ENCODE measurements at regions not wholly inside any gene's neighbourhood (a gene's known extent, or its start where the extent isn't known, plus 50 kb on each side); places are given as distances from the start of the nearest gene placed in this dataset.
A peak's percentile ranks its signal among the peaks of the same experiment; 100 is the strongest.
"Not testable (repeated sequence)": the region's sequence is repeated elsewhere in the genome, so short reads cannot be mapped to it uniquely, and the experiment has no call there.

DNA sequence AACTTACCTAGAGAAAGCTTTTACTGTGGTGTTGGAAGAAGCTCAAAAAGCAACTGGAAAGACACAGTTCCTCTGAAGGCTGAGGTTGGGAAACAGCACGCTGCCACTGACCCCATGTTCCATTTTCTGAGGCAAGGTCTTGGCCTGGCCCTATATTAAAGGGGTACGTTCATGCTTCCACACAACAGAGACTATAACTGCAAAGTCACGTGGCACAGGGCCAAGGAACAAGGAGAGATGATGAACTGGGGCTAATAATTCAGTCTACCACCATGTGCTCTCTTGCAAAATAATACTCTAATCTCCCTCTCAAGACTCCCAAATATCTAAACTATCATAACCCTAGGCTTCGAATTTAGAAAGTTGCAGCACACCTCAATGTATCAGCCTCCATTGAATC is 381.6 kb downstream of the DSEL start:
- no peak for DNase-seq
- ATAC-seq = no peak

DNA sequence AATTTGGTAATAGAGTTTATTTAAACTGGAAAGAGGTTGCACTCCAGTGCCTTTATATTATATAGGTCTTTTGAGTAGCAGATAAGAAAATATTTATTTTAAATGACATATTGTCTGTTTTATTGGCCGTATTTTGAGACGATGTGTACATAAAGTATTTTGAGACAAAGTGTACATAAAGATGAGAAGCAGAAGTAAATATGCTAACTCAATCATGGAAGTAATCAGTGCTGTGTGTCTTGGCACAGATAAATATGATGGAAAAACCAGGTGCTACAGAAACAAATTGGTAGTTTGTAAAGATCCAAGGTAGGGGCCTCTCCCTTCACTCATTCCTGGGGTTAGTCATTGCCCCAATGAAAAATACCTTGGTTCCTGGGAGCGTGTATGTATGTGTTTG is 382.9 kb downstream of the DSEL start:
- DNase-seq = no peak
- no peak for ATAC-seq

DNA sequence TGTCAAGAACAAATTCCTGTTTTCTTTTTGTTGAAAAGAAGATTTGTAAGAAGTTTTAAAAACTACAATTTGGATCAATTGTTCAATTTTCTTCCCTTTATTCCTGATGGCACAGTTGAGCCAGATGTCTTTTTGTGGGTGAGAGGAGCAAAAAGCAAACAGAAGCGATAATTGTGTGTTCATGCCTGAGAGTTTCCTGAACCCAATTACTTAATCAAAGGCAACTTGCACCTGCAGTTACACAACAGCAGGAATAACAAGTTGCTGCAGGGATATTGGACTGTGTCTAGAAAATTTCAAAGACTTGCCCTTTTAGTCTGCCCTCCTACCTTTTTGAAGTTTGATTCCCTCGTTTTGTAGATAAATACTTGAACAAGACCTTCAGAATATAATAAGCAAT is 383.6 kb downstream of the DSEL start:
- no peak for ATAC-seq
- DNase-seq = no peak

DNA sequence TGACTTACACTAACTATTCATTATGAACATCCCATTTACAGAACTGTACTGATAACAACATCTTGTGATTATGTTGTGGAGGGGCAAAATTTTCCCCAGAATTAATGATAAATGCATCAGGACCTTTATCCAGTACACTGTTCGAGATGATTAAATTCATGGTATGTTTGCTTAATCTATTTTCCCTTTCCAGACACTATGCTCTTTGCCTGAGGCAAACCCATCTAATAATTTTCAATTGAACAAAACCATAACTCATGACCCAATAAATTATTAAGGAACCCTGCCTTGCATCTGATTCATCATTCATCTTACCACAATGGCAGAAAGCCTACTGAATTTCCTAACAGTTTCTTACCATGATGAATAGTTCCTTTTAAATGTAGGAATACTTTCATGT is 385.0 kb downstream of the DSEL start:
- DNase-seq (no peak), ATAC-seq (no peak)

DNA sequence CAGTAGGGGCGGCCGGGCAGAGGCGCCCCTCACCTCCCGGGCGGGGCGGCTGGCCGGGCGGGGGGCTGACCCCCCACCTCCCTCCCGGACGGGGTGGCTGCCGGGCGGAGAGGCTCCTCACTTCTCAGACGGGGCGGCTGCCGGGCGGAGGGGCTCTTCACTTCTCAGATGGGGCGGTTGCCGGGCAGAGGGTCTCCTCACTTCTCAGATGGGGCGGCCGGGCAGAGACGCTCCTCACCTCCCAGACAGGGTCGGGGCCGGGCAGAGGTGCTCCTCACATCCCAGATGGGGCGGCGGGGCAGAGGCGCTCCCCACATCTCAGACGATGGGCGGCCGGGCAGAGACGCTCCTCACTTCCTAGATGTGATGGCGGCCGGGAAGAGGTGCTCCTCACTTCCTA is 389.8 kb downstream of the DSEL start:
- DNase-seq = not testable (repeated sequence)

DNA sequence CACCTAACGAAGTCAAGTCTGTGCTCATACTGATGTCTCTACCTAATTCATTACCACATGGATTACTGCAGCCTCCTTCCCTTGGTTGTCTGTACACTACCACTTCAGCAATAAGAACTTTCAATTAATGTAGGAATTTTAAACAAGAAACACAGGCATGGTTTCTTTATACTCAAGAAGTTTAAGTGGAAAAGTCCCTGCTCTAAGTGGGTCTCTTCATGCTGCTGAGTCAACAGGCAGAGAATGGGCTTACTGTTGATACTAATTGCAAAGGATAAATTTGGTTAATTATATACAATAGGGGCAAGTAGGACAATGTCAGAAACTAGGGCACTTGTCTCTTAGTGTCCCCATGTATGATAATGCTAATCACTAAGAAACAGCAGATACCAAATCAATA is 392.6 kb downstream of the DSEL start:
- ATAC-seq (no peak), DNase-seq (no peak)

More for the DNA sequence above, 389.8 kb downstream of the DSEL start:
- not testable (repeated sequence) for ATAC-seq

DNA sequence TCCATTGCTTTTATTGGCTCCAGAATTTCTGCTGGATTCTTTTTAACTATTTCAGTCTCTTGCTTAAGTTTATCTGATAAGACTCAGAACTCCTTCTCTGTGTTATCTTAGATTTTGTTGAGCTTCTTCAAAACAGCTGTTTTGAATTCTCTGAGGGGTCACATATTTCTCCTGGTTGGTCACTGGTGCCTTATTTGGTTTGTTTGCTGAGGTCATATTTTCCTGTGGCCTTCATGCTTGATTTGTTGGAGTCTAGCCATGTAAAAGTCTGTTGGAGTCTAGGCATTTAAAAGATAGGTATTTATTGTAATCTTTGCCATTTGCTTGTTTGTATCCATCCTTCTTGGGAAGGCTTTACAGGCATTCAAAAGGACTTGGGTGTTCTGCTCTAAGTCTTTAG is 398.7 kb downstream of the DSEL start:
- DNase-seq = no peak
- no peak for ATAC-seq

DNA sequence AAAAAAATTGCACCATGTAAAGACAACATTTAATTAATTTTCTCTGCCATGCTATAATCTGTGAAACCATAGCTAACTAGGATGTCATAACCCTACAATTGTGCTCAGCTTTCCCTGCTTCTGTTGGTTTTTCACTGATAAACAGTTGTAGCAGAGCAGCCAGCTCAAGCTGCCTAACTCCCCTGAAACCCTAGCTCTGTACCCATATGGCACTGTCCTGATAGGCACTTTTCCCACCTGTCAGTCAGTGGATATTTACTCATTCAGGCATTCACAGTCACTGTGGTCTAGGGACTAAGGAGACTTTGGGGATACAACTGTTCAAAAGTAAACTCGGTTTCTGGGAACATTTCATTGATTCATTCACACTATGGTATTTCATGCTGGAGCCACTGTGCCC is 407.0 kb downstream of the DSEL start:
- DNase-seq (no peak), ATAC-seq (no peak)

DNA sequence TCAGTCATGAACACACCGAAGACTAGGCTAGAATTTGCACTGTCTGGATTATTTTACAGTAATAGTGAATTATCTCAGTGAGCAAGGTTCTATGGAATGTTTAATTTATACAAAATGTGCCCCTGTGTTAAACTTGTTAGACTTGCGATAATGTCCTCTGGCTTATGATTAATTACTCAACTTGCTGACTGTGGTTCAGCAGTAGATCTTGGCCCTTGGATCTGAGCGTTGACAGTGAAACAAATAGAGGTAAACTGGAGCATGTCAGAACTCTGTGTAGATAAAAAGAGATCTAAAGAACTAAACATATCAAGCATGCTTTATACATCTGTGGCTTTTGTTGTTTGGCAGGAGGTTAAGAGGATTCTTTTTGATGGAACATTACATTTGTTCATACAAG is 407.6 kb downstream of the DSEL start:
- ATAC-seq = no peak
- no peak for DNase-seq

DNA sequence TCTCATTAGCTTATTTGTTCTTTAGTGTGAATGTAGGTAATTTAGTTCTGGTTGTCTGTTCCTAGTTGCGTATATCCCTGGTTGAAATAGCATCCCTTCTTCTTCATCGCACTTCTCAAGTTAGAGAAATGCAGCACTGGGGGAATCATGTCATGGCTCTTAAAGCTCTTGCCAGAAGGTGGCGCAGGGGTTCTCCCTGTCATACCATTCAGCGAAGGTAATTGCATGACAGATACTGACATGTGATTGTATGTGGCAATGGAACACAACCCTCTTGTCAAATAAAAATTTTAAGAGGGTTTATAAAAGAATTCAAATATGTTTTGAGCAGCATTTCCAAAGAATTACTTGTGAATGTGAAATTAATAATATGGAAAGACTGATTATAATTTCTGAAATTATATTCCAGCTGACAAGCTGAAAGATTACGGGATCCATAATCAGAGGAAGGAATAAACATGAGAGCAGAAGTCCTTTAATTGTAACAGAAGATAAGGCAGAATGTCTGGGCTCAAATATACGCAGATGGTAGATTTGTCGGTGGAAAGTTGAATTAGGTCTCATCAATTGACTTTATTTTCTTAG is 411.7 kb downstream of the DSEL start:
- ATAC-seq (peak; percentile 59), DNase-seq (peak; percentile 54)

DNA sequence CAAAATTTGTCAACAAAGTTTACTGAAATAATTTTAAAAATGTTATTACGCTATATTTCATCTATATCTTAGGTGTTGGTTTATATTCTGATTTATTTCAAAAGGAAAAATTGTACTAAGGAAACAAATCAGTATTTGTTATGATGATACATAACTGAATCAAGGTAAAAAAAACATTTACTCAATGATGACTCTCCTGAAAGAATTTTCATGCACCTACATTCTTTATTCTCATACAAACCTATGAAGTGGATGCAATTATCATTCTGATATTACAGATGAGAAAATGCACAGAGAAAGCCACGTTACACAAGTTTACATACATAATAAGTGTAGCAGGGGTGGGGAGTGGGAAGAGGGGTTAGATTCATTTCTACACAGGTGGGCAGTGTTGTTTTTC is 422.4 kb downstream of the DSEL start:
- ATAC-seq = no peak
- no peak for DNase-seq

DNA sequence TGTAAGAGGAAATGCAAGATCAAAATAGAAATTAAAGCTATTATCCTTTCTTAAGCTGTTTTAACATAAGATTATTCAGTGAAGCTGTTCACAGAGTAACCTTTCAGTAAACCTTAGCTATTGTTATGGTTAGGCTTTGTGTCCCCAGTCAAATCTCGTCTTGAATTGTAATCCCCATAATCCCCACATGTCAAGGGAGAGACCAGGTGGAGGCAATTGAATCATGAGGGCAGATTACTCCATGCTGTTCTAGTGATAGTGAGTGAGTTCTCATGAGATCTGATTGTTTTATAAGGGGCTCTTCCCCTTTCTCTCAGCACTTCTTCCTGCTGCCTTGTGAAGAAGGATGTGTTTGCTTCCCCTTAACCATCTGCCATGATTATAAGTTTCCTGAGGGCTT is 424.4 kb downstream of the DSEL start:
- ATAC-seq (no peak), DNase-seq (no peak)

DNA sequence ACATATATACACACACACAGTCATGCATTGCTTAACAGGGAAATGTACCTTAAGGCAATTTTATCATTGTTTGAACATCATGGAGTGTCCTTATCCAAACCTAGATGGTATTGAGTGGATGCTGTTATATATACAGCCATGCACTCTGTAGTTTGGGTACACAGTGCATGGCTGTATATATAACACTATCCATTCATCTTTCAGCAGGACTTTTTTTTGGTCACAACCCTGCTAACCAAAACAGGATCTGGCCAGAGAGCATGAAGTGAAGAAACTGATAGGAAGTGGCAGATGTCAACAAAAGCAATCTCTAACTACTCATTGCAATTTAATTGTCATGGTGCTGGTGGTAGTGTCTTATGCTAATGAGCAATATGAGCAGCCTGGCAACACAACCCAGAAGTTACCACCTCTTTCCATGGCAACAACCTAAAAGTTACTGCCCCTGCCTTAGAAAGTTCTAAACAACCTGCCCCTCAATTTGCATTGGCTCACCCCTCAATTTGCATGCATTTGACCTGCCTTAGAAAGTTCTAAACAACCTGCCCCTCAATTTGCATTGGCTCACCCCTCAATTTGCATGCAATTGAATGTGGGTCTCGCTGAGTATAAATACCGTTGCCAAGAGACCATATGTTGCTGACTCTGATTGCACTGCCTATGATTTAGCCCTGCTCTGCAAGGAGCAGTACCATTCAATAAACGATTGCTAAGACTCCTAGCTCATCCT is 434.9 kb downstream of the DSEL start:
- no peak for ATAC-seq

DNA sequence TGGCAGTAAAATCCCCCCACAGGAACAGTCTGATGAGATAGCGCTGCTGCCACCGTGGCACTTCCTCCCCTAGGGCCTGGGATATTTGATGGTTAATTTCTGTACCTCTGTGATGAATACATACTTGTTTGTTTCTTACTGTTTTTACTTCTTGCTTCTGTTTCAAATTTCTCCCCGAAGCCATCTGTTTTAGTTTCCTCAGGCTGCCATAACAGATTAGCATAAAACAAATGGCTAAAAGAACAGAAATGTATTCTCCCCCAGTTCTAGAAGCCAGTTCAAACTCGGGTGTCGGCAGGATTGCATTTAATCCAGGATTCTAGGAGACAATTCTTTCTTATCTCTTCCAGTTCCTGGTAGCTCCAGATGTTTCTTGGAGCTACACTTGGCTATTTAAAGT is 435.9 kb downstream of the DSEL start:
- ATAC-seq (no peak), DNase-seq (no peak)

More for the DNA sequence above, 434.9 kb downstream of the DSEL start:
- DNase-seq = no peak

DNA sequence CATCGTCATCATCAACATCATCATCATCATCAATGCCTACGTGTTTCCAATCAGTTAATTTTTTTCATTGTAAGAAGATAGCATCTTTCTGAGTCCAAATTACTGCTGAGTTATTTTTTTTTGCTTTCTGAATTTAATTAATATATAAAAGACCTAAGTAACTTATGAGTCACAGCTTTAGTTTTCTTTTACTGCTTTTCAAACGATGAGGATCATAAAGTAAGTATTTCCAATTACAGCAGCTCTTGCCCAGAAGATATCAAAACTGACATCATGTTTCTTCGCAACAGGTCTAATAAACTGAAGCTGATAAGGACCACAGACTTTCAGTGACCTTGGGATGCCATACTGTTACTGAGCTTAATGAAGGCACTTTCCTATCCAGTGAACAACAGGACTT is 442.2 kb downstream of the DSEL start:
- no peak for DNase-seq
- ATAC-seq = no peak

DNA sequence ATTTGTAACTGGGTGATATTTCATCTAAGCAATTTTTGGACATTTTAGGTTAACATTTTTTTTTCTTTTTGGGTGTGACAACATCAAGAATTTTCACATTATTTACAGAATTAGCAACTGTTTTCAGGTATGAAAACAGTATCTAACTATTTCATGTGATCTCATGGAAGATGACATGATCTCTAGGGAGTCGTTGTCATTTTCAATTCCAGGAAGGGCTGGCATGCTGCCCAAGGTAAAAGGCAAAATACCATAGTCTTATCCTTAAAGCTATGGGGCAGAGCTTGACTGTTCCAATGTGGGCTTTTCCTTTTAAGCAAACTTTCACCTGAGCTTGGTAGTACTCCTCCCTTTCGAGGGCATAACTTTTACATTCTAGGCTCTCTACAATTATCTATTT is 443.7 kb downstream of the DSEL start:
- ATAC-seq (no peak), DNase-seq (no peak)

DNA sequence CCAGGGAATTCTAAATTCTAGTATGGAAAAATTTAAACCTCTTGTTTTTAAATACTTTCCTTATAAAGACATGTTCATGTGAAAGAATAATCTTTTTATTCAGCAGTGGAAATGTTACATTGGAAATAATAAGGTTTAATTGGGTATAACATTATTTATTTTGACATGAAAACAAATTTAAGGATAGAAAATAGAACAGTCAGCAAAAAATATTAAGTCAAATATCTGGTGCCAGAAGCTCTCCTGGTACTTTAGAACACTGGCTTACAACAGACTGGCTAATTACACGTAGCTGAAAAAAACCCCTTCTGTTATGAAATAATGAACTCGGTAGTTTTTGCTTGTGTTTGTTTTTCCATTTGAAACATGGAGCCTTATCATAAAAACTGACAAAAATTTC is 447.9 kb downstream of the DSEL start:
- ATAC-seq (no peak), DNase-seq (no peak)

DNA sequence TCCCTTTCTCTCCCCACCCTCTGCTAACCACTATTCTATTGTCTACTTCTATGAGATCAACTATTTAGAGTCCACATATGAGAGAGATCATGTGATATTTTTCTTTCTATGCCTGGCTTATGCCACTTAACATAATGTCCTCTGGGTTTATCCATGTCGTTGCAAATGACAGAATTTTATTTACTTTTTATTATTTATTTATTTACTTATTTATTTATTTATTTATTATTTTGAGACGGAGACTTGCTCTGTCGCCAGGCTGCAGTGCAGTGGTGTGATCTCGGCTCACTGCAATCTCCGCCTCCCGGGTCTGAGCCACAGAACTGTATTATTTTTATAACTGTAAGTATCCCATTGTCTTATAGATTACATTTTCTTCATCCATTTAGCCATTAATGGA is 443.4 kb upstream of the CDH19 start:
- DNase-seq (no peak), ATAC-seq (no peak)

DNA sequence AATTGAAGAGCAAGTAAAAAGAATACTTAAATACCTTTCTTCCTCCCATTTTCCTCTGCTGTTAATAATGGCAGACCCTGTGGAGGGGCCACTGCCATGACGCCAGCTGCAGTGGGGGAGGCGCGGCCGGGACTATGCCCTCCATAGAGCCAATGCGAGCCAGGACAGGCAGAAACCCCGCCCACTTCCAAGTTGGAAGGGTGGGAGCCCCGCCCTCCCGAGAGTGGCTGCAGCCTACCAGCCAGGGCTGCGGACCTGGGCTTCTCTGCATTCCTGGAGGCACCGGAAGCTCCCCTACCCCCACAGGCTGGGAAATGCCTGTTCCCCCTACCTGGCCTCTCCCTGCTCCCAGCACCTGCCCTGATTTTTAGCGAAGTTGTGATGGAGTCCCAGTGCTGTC is 439.4 kb upstream of the CDH19 start:
- ATAC-seq = no peak
- DNase-seq = no peak

DNA sequence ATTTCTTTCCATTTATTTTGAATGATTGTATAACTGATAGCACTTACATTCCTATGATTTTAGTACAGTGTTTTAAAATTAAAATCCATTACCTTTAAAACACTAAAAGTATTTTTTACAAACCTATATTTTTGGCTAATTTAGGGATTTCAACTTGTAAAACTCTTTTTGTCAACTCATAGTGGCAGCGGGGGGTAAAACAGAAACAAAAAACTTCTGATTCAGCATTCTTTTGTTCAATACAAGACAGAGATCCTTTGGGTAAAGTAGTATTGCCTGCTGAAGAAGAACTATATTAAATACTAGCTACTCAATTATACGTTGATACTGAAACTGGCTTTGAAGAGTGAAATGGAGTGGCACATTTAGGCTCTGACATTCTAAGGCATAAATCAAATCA is 437.4 kb upstream of the CDH19 start:
- DNase-seq = no peak
- no peak for ATAC-seq

DNA sequence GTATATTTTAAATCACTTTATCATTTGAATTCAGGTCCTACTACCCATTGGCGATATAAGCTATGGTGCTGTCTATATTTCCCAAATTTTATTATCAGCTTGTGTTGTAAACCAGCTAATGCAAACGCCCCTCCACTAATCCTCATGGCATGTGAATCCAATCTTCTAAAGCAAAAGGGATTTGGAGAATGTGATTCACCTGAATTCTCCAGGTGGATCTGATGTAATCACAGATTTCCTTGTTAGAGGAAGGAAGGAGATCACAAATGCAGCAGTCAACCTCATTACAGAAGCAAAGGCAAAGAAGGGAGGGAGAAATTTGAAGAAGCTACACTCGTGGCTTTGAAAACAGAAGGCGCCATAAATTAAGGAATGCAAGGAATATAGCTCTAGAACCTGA is 431.1 kb upstream of the CDH19 start:
- no peak for ATAC-seq
- no peak for DNase-seq

DNA sequence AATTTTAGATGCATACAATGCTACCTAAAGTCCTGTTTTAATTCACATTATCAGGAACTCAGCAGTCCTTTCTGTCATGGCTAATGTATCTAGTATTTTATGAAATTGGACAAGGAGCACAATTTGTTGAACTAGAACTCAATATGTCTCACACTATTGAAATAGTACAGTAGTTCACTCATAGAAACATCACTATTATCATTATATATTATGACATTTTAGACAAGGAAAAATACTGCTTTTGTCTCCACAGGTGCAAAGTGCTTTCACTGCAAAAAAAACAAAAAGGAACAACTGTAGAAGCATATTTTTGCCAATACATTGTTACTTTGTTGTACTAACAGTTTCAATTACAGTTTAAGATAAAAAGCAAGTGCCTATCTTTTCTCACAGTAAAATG is 419.2 kb upstream of the CDH19 start:
- ATAC-seq = no peak
- DNase-seq = no peak

DNA sequence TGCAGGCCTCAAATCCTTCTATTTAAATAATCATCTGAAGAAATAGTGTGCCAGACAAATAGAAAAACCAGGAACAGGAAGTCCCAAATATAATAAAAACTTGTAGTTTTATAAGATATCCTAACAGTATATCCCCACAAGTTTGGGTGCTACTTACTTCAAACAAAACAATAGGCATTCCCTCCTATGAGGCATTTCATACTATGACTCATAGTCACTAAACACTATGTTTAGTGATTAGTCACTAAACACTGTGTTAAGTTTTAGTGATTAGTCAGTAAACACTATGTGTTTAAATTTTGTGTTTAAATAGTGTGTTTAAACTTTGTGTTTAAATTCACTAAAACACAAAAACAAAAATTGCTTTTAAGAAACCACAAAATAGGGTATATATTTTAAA is 407.0 kb upstream of the CDH19 start:
- DNase-seq (no peak), ATAC-seq (no peak)

DNA sequence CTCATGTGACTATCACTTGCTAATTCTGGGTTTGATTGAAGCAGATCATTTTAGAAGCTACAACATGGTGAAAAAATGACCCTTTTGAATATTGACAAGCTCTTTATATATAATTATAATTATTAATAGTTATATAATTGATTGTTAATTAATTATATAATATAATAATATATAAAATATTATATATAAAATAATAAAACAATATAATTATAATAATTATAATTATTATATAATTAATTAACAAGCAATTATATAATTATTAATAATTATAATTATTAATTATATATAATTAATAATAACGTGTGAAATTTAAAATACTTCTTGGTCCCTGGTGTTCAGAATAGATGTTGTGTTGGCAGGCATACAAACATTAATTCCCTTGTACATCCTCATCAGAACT is 404.1 kb upstream of the CDH19 start:
- no peak for DNase-seq
- ATAC-seq = no peak

DNA sequence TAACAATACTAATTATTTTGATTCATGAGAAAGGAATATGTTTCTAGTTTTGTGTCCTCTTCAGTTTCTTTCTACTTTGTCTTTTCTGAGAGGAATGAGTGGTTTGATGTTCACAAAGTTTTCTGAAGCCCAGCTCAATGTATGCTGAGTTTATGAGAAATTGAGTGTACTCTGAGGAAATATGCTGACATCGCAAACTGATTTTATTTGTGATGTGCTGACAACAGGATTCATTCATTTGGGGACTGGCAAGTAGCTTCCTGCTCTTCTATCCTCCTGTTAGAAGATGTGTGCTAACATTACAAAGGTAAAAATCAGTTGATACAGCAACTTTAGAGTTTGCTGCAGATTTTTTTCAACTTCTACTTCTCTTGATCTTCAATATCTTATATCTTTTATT is 403.2 kb upstream of the CDH19 start:
- no peak for ATAC-seq
- no peak for DNase-seq
